ENCODE measurements at regions not wholly inside any gene's neighbourhood (a gene's known extent, or its start where the extent isn't known, plus 50 kb on each side); places are given as distances from the start of the nearest gene placed in this dataset.

- TF ChIP-seq CTCF (optimal IDR thresholded peaks at IDR 0.05 in 1 of 3, IDR thresholded peaks at IDR 0.05 in 1 of 3, conservative IDR thresholded peaks at IDR 0.05 in 1 of 3; ENCODE audit: extremely low read depth in 1 of 3, insufficient read depth in 2 of 3, low read length in 3 of 3) = no peak
- no peak for TF ChIP-seq EZH2 (IDR thresholded peaks at IDR 0.05; ENCODE audit: low read length)
These were observed 140.9 kb downstream of the HGF start for GRCh38 chr7:81628951-81629350.
